ENCODE measurements at regions not wholly inside any gene's neighbourhood (a gene's known extent, or its start where the extent isn't known, plus 50 kb on each side); places are given as distances from the start of the nearest gene placed in this dataset.
"Not testable (repeated sequence)": the region's sequence is repeated elsewhere in the genome, so short reads cannot be mapped to it uniquely, and the experiment has no call there.

GRCh38 chr2:122083256-122084048 lies 328.0 kb downstream of the TSN start:
- Histone ChIP-seq H3K36me3 (replicated peaks; ENCODE audit: low read depth, low read length) (no peaks in the 10 kb centered on the region), H4K20me1 (ENCODE audit: insufficient read depth, low read length) (no peaks in the 10 kb centered on the region), H3K27me3 (ENCODE audit: low read depth, low read length) (peaks cover 5% of the 10 kb centered on the region; the same call in 1 of the 2 replicates), H3K9me3 (ENCODE audit: insufficient read depth, low read length) (no peaks in the 10 kb centered on the region), H3K79me2 (ENCODE audit: low read length) (no peaks in the 10 kb centered on the region), H3K9ac (ENCODE audit: low read length) (no peak overlapping the region), H3K4me1 (ENCODE audit: low read length) (no peaks in the 10 kb centered on the region), H3K27ac (ENCODE audit: low read length) (no peak overlapping the region), H3K4me3 (ENCODE audit: low read length) (no peak overlapping the region), H3K4me2 (ENCODE audit: low read length) (no peak overlapping the region), H2AFZ (ENCODE audit: low read depth, low read length) (no peak overlapping the region)
- TF ChIP-seq EZH2phosphoT487 (IDR thresholded peaks at IDR 0.05; ENCODE audit: low read depth) (no peak), CTCF (IDR thresholded peaks at IDR 0.05; ENCODE audit: low read depth, low read length) (no peak)

DNA sequence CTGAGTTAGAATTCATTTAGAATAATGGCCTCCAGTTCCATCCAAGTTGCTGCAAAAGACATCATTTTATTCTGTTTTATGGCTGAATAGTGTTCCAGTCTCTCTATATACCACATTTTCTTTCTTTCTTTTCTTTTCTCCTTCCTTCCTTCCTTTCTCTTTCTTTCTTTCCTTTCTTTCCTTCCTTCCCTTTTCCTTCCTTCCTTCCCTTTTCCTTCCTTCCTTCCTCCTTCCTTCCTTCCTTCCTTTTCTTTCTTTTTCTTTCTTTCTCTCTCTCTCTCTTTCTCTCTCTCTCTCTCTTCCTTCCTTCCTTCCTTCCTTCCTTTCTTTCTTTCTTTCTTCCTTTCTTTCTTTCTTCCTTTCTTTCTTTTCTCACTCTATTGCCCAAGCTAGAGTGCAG lies 330.2 kb downstream of the TSN start:
- not testable (repeated sequence) for H3K36me3 ChIP-seq (replicated peaks; ENCODE audit: low read depth, low read length); H3K4me1 ChIP-seq (ENCODE audit: low read length); H3K79me2 ChIP-seq (ENCODE audit: low read length); H3K4me3 ChIP-seq (ENCODE audit: low read length); H3K4me2 ChIP-seq (ENCODE audit: low read length); H3K9me3 ChIP-seq (ENCODE audit: insufficient read depth, low read length); H2AFZ ChIP-seq (ENCODE audit: low read depth, low read length); H3K27ac ChIP-seq (ENCODE audit: low read length); H4K20me1 ChIP-seq (ENCODE audit: insufficient read depth, low read length); H3K27me3 ChIP-seq (ENCODE audit: low read depth, low read length); H3K9ac ChIP-seq (ENCODE audit: low read length)

- Histone ChIP-seq H3K27ac (ENCODE audit: low read length) (no peak overlapping the region), H3K4me3 (ENCODE audit: low read length) (no peak overlapping the region), H4K20me1 (ENCODE audit: insufficient read depth, low read length) (no peaks in the 10 kb centered on the region), H2AFZ (ENCODE audit: low read depth, low read length) (no peak overlapping the region), H3K9me3 (ENCODE audit: insufficient read depth, low read length) (no peaks in the 10 kb centered on the region), H3K36me3 (replicated peaks; ENCODE audit: low read depth, low read length) (no peaks in the 10 kb centered on the region), H3K27me3 (ENCODE audit: low read depth, low read length) (no peaks in the 10 kb centered on the region), H3K4me2 (ENCODE audit: low read length) (no peak overlapping the region), H3K9ac (ENCODE audit: low read length) (no peak overlapping the region), H3K4me1 (ENCODE audit: low read length) (no peaks in the 10 kb centered on the region), H3K79me2 (ENCODE audit: low read length) (no peaks in the 10 kb centered on the region)
- TF ChIP-seq CTCF (IDR thresholded peaks at IDR 0.05; ENCODE audit: low read depth, low read length) (no peak), EZH2phosphoT487 (IDR thresholded peaks at IDR 0.05; ENCODE audit: low read depth) (no peak)
Observed at GRCh38 chr2:122094557-122094956, 339.1 kb downstream of the TSN start.

GRCh38 chr2:122096761-122097160 lies 341.3 kb downstream of the TSN start:
- H3K27me3 ChIP-seq (ENCODE audit: low read depth, low read length): no peaks in the 10 kb centered on the region
- no peak overlapping the region for H3K9ac ChIP-seq (ENCODE audit: low read length)
- no peaks in the 10 kb centered on the region for H3K9me3 ChIP-seq (ENCODE audit: insufficient read depth, low read length)
- no peaks in the 10 kb centered on the region for H3K4me1 ChIP-seq (ENCODE audit: low read length)
- H4K20me1 ChIP-seq (ENCODE audit: insufficient read depth, low read length): no peaks in the 10 kb centered on the region
- no peak overlapping the region for H3K4me3 ChIP-seq (ENCODE audit: low read length)
- no peaks in the 10 kb centered on the region for H3K36me3 ChIP-seq (replicated peaks; ENCODE audit: low read depth, low read length)
- H3K27ac ChIP-seq (ENCODE audit: low read length): no peak overlapping the region
- H3K4me2 ChIP-seq (ENCODE audit: low read length): no peak overlapping the region
- no peak for TF ChIP-seq EZH2phosphoT487 (IDR thresholded peaks at IDR 0.05; ENCODE audit: low read depth)
- no peak for TF ChIP-seq CTCF (IDR thresholded peaks at IDR 0.05; ENCODE audit: low read depth, low read length)
- no peaks in the 10 kb centered on the region for H3K79me2 ChIP-seq (ENCODE audit: low read length)
- no peak overlapping the region for H2AFZ ChIP-seq (ENCODE audit: low read depth, low read length)

All from OCI-LY3 (cell line).